ENCODE measurements at regions not wholly inside any gene's neighbourhood (a gene's known extent, or its start where the extent isn't known, plus 50 kb on each side); places are given as distances from the start of the nearest gene placed in this dataset.

GRCh38 chr7:15801041-15801440, 114.6 kb upstream of the MEOX2 start:
- H3K79me2 ChIP-seq (ENCODE audit: low read length) = no peaks in the 10 kb centered on the region
- H4K20me1 ChIP-seq (ENCODE audit: insufficient read depth, low read length) = no peaks in the 10 kb centered on the region
- H3K4me1 ChIP-seq (ENCODE audit: low read length) = no peaks in the 10 kb centered on the region
- no peak overlapping the region for H3K9ac ChIP-seq (ENCODE audit: low read length)
- H3K9me2 ChIP-seq (replicated peaks; ENCODE audit: insufficient read depth, low read length) = no peaks in the 10 kb centered on the region
- H3K27ac ChIP-seq (ENCODE audit: low read length) = no peak overlapping the region
- no peaks in the 10 kb centered on the region for H3K36me3 ChIP-seq (replicated peaks; ENCODE audit: insufficient read depth, low read length)
- H3K4me3 ChIP-seq (ENCODE audit: low read length) = no peak overlapping the region
- no peak for TF ChIP-seq EZH2phosphoT487 (IDR thresholded peaks at IDR 0.05; ENCODE audit: low read length)
- TF ChIP-seq CTCF (IDR thresholded peaks at IDR 0.05; ENCODE audit: low read length) = no peak
- TF ChIP-seq EZH2 (optimal IDR thresholded peaks at IDR 0.05; ENCODE audit: low read depth, low read length) = no peak
- no peak for DNase-seq
- H2AFZ ChIP-seq (ENCODE audit: low read length) = no peak overlapping the region
- no peaks in the 10 kb centered on the region for H3F3A ChIP-seq (ENCODE audit: insufficient read depth, low read length)
- H3K4me2 ChIP-seq (ENCODE audit: low read depth, low read length) = no peak overlapping the region
- H3K9me3 ChIP-seq (replicated peaks; ENCODE audit: insufficient read depth, low read length) = no peaks in the 10 kb centered on the region
- H3K27me3 ChIP-seq (replicated peaks; ENCODE audit: insufficient read depth, low read length) = no peaks in the 10 kb centered on the region

GRCh38 chr7:15798081-15798480, 111.6 kb upstream of the MEOX2 start:
- Histone ChIP-seq H3K4me1 (ENCODE audit: low read length) (no peaks in the 10 kb centered on the region), H3K36me3 (replicated peaks; ENCODE audit: insufficient read depth, low read length) (no peaks in the 10 kb centered on the region), H3K4me3 (ENCODE audit: low read length) (no peak overlapping the region), H2AFZ (ENCODE audit: low read length) (no peak overlapping the region), H4K20me1 (ENCODE audit: insufficient read depth, low read length) (no peaks in the 10 kb centered on the region), H3K27ac (ENCODE audit: low read length) (no peak overlapping the region), H3K27me3 (replicated peaks; ENCODE audit: insufficient read depth, low read length) (no peaks in the 10 kb centered on the region), H3F3A (ENCODE audit: insufficient read depth, low read length) (no peaks in the 10 kb centered on the region), H3K79me2 (ENCODE audit: low read length) (no peaks in the 10 kb centered on the region), H3K9ac (ENCODE audit: low read length) (no peak overlapping the region), H3K9me2 (replicated peaks; ENCODE audit: insufficient read depth, low read length) (no peaks in the 10 kb centered on the region), H3K9me3 (replicated peaks; ENCODE audit: insufficient read depth, low read length) (no peaks in the 10 kb centered on the region), H3K4me2 (ENCODE audit: low read depth, low read length) (no peak overlapping the region)
- no peak for DNase-seq
- TF ChIP-seq EZH2phosphoT487 (IDR thresholded peaks at IDR 0.05; ENCODE audit: low read length) (no peak), CTCF (IDR thresholded peaks at IDR 0.05; ENCODE audit: low read length) (no peak), EZH2 (optimal IDR thresholded peaks at IDR 0.05; ENCODE audit: low read depth, low read length) (no peak)

- no peak overlapping the region for H3K27ac ChIP-seq (ENCODE audit: low read length)
- no peaks in the 10 kb centered on the region for H4K20me1 ChIP-seq (ENCODE audit: insufficient read depth, low read length)
- TF ChIP-seq EZH2phosphoT487 (IDR thresholded peaks at IDR 0.05; ENCODE audit: low read length) (no peak), CTCF (IDR thresholded peaks at IDR 0.05; ENCODE audit: low read length) (no peak), EZH2 (optimal IDR thresholded peaks at IDR 0.05; ENCODE audit: low read depth, low read length) (no peak)
- H2AFZ ChIP-seq (ENCODE audit: low read length) = no peak overlapping the region
- no peak overlapping the region for H3K4me2 ChIP-seq (ENCODE audit: low read depth, low read length)
- H3K9me2 ChIP-seq (replicated peaks; ENCODE audit: insufficient read depth, low read length) = no peaks in the 10 kb centered on the region
- no peaks in the 10 kb centered on the region for H3K9me3 ChIP-seq (replicated peaks; ENCODE audit: insufficient read depth, low read length)
- H3K9ac ChIP-seq (ENCODE audit: low read length) = no peak overlapping the region
- no peaks in the 10 kb centered on the region for H3F3A ChIP-seq (ENCODE audit: insufficient read depth, low read length)
- H3K4me3 ChIP-seq (ENCODE audit: low read length) = no peak overlapping the region
- no peak for DNase-seq
- H3K36me3 ChIP-seq (replicated peaks; ENCODE audit: insufficient read depth, low read length) = no peaks in the 10 kb centered on the region
- no peaks in the 10 kb centered on the region for H3K4me1 ChIP-seq (ENCODE audit: low read length)
- no peaks in the 10 kb centered on the region for H3K79me2 ChIP-seq (ENCODE audit: low read length)
- no peaks in the 10 kb centered on the region for H3K27me3 ChIP-seq (replicated peaks; ENCODE audit: insufficient read depth, low read length)
These were observed 108.9 kb upstream of the MEOX2 start for GRCh38 chr7:15795393-15795792.

All from MM.1S (cell line).